ENCODE measurements at regions not wholly inside any gene's neighbourhood (a gene's known extent, or its start where the extent isn't known, plus 50 kb on each side); places are given as distances from the start of the nearest gene placed in this dataset.

- DNase-seq, result no peak
Measured at GRCh38 chr3:147008886-147009285, 397.5 kb downstream of the ZIC4 start.

- DNase-seq, result no peak
Measured at GRCh38 chr3:147008458-147008857, 397.9 kb downstream of the ZIC4 start.

GRCh38 chr3:147007736-147008245, 398.6 kb downstream of the ZIC4 start:
- no peak for DNase-seq

GRCh38 chr3:147002721-147003120, 397.6 kb upstream of the PLSCR5 start:
- DNase-seq, result no peak

GRCh38 chr3:147000274-147000673, 395.1 kb upstream of the PLSCR5 start:
- DNase-seq, result no peak

- DNase-seq, result no peak
Measured at GRCh38 chr3:146991907-146992306, 386.8 kb upstream of the PLSCR5 start.

GRCh38 chr3:146975476-146975875, 370.3 kb upstream of the PLSCR5 start:
- DNase-seq, result no peak

GRCh38 chr3:146975032-146975431, 369.9 kb upstream of the PLSCR5 start:
- no peak for DNase-seq

GRCh38 chr3:146974001-146974400, 368.9 kb upstream of the PLSCR5 start:
- DNase-seq, result no peak

- DNase-seq, result no peak
Measured at GRCh38 chr3:146972726-146973125, 367.6 kb upstream of the PLSCR5 start.

GRCh38 chr3:146970236-146970635, 365.1 kb upstream of the PLSCR5 start:
- DNase-seq, result no peak

GRCh38 chr3:146969356-146969755, 364.2 kb upstream of the PLSCR5 start:
- DNase-seq, result no peak

- DNase-seq, result no peak
Measured at GRCh38 chr3:146968204-146968651, 363.1 kb upstream of the PLSCR5 start.

GRCh38 chr3:146967783-146968182, 362.6 kb upstream of the PLSCR5 start:
- DNase-seq, result no peak

GRCh38 chr3:146966124-146966523, 361.0 kb upstream of the PLSCR5 start:
- DNase-seq, result no peak

GRCh38 chr3:146953511-146953981, 348.4 kb upstream of the PLSCR5 start:
- DNase-seq, result no peak

GRCh38 chr3:146948985-146949384, 343.8 kb upstream of the PLSCR5 start:
- DNase-seq, result no peak

- no peak for DNase-seq
Measured at GRCh38 chr3:146948186-146948585, 343.0 kb upstream of the PLSCR5 start.

GRCh38 chr3:146929696-146930095, 324.6 kb upstream of the PLSCR5 start:
- no peak for DNase-seq

- DNase-seq, result no peak
Measured at GRCh38 chr3:146928421-146929059, 323.4 kb upstream of the PLSCR5 start.

GRCh38 chr3:146921693-146922092, 316.5 kb upstream of the PLSCR5 start:
- DNase-seq, result no peak

GRCh38 chr3:146914409-146914808, 309.3 kb upstream of the PLSCR5 start:
- DNase-seq, result no peak

- no peak for DNase-seq
Measured at GRCh38 chr3:146912241-146913015, 307.3 kb upstream of the PLSCR5 start.

GRCh38 chr3:146903927-146904326, 298.8 kb upstream of the PLSCR5 start:
- DNase-seq, result no peak
